CD14-positive monocyte (primary cell): ENCODE measurements at regions not wholly inside any gene's neighbourhood (a gene's known extent, or its start where the extent isn't known, plus 50 kb on each side); places are given as distances from the start of the nearest gene placed in this dataset.

ENCODE experiments used
- DNase-seq, 3 donors: peaks; one replicate each; pipeline ENCODE4 v3.0.0-alpha.2; 2011 to 2022
- H2AFZ ChIP-seq: 2 replicates; pipeline ENCODE4 v1.6.0; 2012; ENCODE audit warnings: mild to moderate bottlenecking, low read depth, low read length, inconsistent platforms; ENCODE audit not compliant: insufficient read depth, poor library complexity, severe bottlenecking
- H3K27ac ChIP-seq, 2 donors: 1 replicate in 1 of 2; 2 replicates in 1 of 2; pipeline ENCODE4 v1.5.1; 2012 to 2013; ENCODE audit warnings: low read length in 2 of 2, control low read depth in 1 of 2, inconsistent platforms in 1 of 2, low read depth in 1 of 2, mild to moderate bottlenecking in 1 of 2
- H3K27me3 ChIP-seq, 2 donors: one replicate each; pipeline versions ENCODE4 v1.6.0 to v1.6.1; 2011 to 2013; ENCODE audit warnings: low read length in 2 of 2; ENCODE audit not compliant: control insufficient read depth in 2 of 2, insufficient read depth in 2 of 2
- H3K36me3 ChIP-seq, 2 donors: replicated peaks in 1 of 2; 1 replicate in 1 of 2; 2 replicates in 1 of 2; pipeline versions ENCODE4 v1.5.1 to v1.6.1; 2012 to 2013; ENCODE audit warnings: low read length in 2 of 2, control low read depth in 1 of 2, inconsistent platforms in 1 of 2, mild to moderate bottlenecking in 1 of 2; ENCODE audit not compliant: insufficient read depth in 2 of 2, control insufficient read depth in 1 of 2
- H3K4me1 ChIP-seq, 2 donors: 1 replicate in 1 of 2; 2 replicates in 1 of 2; pipeline versions ENCODE4 v1.5.1 to v1.6.1; 2012 to 2013; ENCODE audit warnings: low read length in 2 of 2, control low read depth in 1 of 2, inconsistent platforms in 1 of 2, mild to moderate bottlenecking in 1 of 2, moderate library complexity in 1 of 2; ENCODE audit not compliant: insufficient read depth in 2 of 2, control insufficient read depth in 1 of 2
- H3K4me2 ChIP-seq: replicated peaks from 2 replicates; pipeline ENCODE3; 2012; ENCODE audit warnings: low read length, moderate library complexity, mild to moderate bottlenecking; ENCODE audit not compliant: poor library complexity, severe bottlenecking; ENCODE audit errors: extremely low read depth
- H3K4me3 ChIP-seq, 3 experiments: fragments of 200-600 bp in 1 of 3; sonication (generic) in 1 of 3; replicated peaks in 1 of 3; 1 replicate in 2 of 3; 2 replicates in 1 of 3; pipeline ENCODE4 v1.5.1; 2011 to 2013; ENCODE audit warnings: low read length in 3 of 3, mild to moderate bottlenecking in 3 of 3, control low read depth in 2 of 3, low read depth in 2 of 3, inconsistent platforms in 1 of 3, moderate library complexity in 1 of 3
- H3K79me2 ChIP-seq: 2 replicates; pipeline ENCODE4 v1.6.0; 2012; ENCODE audit warnings: mild to moderate bottlenecking, control low read depth, inconsistent platforms, low read length, moderate library complexity; ENCODE audit not compliant: insufficient read depth
- H3K9ac ChIP-seq: 2 replicates; pipeline ENCODE4 v1.6.0; 2017; ENCODE audit warnings: low read length, mild to moderate bottlenecking; ENCODE audit not compliant: insufficient read depth, poor library complexity, severe bottlenecking
- H3K9me3 ChIP-seq, 2 donors: replicated peaks in 1 of 2; 1 replicate in 1 of 2; 2 replicates in 1 of 2; pipeline versions ENCODE4 v1.5.1 to v1.6.1; 2012 to 2013; ENCODE audit warnings: low read length in 2 of 2, control low read depth in 1 of 2; ENCODE audit not compliant: control insufficient read depth in 1 of 2, insufficient read depth in 1 of 2
- H4K20me1 ChIP-seq: 2 replicates; pipeline ENCODE4 v1.6.0; 2012; ENCODE audit warnings: mild to moderate bottlenecking, low read length, control low read depth, moderate library complexity; ENCODE audit not compliant: insufficient read depth
- H3K27ac Mint-ChIP-seq, 7 donors: one replicate each; pipeline ENCODE4 v1.8.0; 2020; ENCODE audit warnings: mild to moderate bottlenecking in 7 of 7, mixed read lengths in 7 of 7, moderate library complexity in 6 of 7, inconsistent platforms in 2 of 7
- H3K27me3 Mint-ChIP-seq, 3 donors: one replicate each; pipeline ENCODE4 v1.8.0; 2021 to 2022; ENCODE audit warnings: low read depth in 3 of 3, mild to moderate bottlenecking in 3 of 3, mixed read lengths in 3 of 3, moderate library complexity in 3 of 3, inconsistent platforms in 1 of 3
- H3K36me3 Mint-ChIP-seq, 2 donors: one replicate each; pipeline ENCODE4 v1.8.0; 2020; ENCODE audit warnings: mixed read lengths in 2 of 2, inconsistent platforms in 1 of 2, mild to moderate bottlenecking in 1 of 2
- H3K4me1 Mint-ChIP-seq: one replicate; pipeline ENCODE4 v1.8.0; 2020; ENCODE audit warnings: mild to moderate bottlenecking, mixed read lengths
- H3K4me3 Mint-ChIP-seq, 2 donors: one replicate each; pipeline ENCODE4 v1.8.0; 2020; ENCODE audit warnings: mild to moderate bottlenecking in 2 of 2, mixed read lengths in 2 of 2, moderate library complexity in 1 of 2
- H3K9me3 Mint-ChIP-seq, 7 donors: one replicate each; pipeline ENCODE4 v1.8.0; 2020 to 2022; ENCODE audit warnings: mixed read lengths in 7 of 7, mild to moderate bottlenecking in 6 of 7, moderate library complexity in 6 of 7, inconsistent platforms in 2 of 7
- WGBS: methylation state at CpG from one replicate; pipeline ENCODE4 v1.1.5; 2013; ENCODE audit warnings: missing lambda C conversion rate; ENCODE audit not compliant: insufficient coverage; 5-methylcytosine and 5-hydroxymethylcytosine counted together
- intact Hi-C, 2 donors: fragments of 100-400 bp; cut with micrococcal nuclease; formaldehyde crosslinking; loops; one replicate each; pipeline versions ENCODE4 v1.15.0 to v1.15.1; 2023
- TF ChIP-seq, protein P1 (sequence below): fragments of 200-600 bp; IDR thresholded peaks from one replicate; pipeline ENCODE4 v1.8.0; 2022; ENCODE audit warnings: antibody characterized with exemption, mild to moderate bottlenecking

GRCh38 chr11:23948851-23949250 is 548.0 kb upstream of the LUZP2 start:
- no peak overlapping the region for H3K4me2 ChIP-seq
- no peaks in the 10 kb centered on the region for H3K79me2 ChIP-seq
- no CpG with 5 or more reads among the region's 2 CpGs for WGBS
- Mint-ChIP-seq H3K27me3 (no peaks in the 10 kb centered on the region), H3K27ac (no peak overlapping the region), H3K4me1 (no peaks in the 10 kb centered on the region), H3K36me3 (no peaks in the 10 kb centered on the region), H3K9me3 (peaks cover 0 to 2% (median 0%) of the 10 kb centered on the region in 7 donors), H3K4me3 (no peak overlapping the region)
- no peak overlapping the region for H3K9ac ChIP-seq
- H3K4me3 ChIP-seq, result no peak overlapping the region
- no peaks in the 10 kb centered on the region for H3K27me3 ChIP-seq
- no peaks in the 10 kb centered on the region for H3K36me3 ChIP-seq
- TF ChIP-seq, protein P1, sequence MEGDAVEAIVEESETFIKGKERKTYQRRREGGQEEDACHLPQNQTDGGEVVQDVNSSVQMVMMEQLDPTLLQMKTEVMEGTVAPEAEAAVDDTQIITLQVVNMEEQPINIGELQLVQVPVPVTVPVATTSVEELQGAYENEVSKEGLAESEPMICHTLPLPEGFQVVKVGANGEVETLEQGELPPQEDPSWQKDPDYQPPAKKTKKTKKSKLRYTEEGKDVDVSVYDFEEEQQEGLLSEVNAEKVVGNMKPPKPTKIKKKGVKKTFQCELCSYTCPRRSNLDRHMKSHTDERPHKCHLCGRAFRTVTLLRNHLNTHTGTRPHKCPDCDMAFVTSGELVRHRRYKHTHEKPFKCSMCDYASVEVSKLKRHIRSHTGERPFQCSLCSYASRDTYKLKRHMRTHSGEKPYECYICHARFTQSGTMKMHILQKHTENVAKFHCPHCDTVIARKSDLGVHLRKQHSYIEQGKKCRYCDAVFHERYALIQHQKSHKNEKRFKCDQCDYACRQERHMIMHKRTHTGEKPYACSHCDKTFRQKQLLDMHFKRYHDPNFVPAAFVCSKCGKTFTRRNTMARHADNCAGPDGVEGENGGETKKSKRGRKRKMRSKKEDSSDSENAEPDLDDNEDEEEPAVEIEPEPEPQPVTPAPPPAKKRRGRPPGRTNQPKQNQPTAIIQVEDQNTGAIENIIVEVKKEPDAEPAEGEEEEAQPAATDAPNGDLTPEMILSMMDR, result no peak
- no peak overlapping the region for H3K27ac ChIP-seq
- no peak for DNase-seq
- H4K20me1 ChIP-seq, result no peaks in the 10 kb centered on the region
- no peaks in the 10 kb centered on the region for H3K4me1 ChIP-seq
- intact Hi-C loops, result no loop called here
- no peak overlapping the region for H2AFZ ChIP-seq
- no peaks in the 10 kb centered on the region for H3K9me3 ChIP-seq

- no peaks in the 10 kb centered on the region for H4K20me1 ChIP-seq
- H3K9me3 ChIP-seq, result no peaks in the 10 kb centered on the region
- H3K27ac ChIP-seq, result no peak overlapping the region
- H3K4me1 Mint-ChIP-seq, result no peaks in the 10 kb centered on the region
- no peaks in the 10 kb centered on the region for H3K79me2 ChIP-seq
- H3K27me3 Mint-ChIP-seq, result no peaks in the 10 kb centered on the region
- no peak overlapping the region for H3K4me2 ChIP-seq
- no peak overlapping the region for H2AFZ ChIP-seq
- no peak overlapping the region for H3K9ac ChIP-seq
- no peaks in the 10 kb centered on the region for H3K4me1 ChIP-seq
- WGBS, result no CpG with 5 or more reads among the region's 2 CpGs
- H3K36me3 Mint-ChIP-seq, result no peaks in the 10 kb centered on the region
- TF ChIP-seq, protein P1, result no peak
- no peaks in the 10 kb centered on the region for H3K36me3 ChIP-seq
- H3K27ac Mint-ChIP-seq, result no peak overlapping the region
- H3K4me3 Mint-ChIP-seq, result no peak overlapping the region
- no peak for DNase-seq
- H3K9me3 Mint-ChIP-seq, result peaks cover 0 to 2% (median 0%) of the 10 kb centered on the region in 7 donors
- no peak overlapping the region for H3K4me3 ChIP-seq
- intact Hi-C loops, result no loop called here
- H3K27me3 ChIP-seq, result no peaks in the 10 kb centered on the region
Measured at GRCh38 chr11:23953951-23954710, 542.7 kb upstream of the LUZP2 start.
